DND-41 (cell line): ENCODE measurements at regions not wholly inside any gene's neighbourhood (a gene's known extent, or its start where the extent isn't known, plus 50 kb on each side); places are given as distances from the start of the nearest gene placed in this dataset.
"Not testable (repeated sequence)": the region's sequence is repeated elsewhere in the genome, so short reads cannot be mapped to it uniquely, and the experiment has no call there.

Experiments used
- ATAC-seq: fragments of 200-7000 bp; cut with Tn5 transposase; 3 replicates; pipeline ENCODE4 v1.9.1; 2021; ENCODE audit warnings: low read depth; ENCODE audit not compliant: insufficient read depth
- DNase-seq: peaks from one replicate; pipeline ENCODE4 v3.0.0-alpha.2; 2020
- H2AFZ ChIP-seq: 2 replicates; pipeline ENCODE4 v1.6.0; 2012; ENCODE audit warnings: low read depth, low read length
- H3K27ac ChIP-seq: 2 replicates; pipeline ENCODE4 v1.5.1; 2012; ENCODE audit warnings: low read length, inconsistent platforms
- H3K27me3 ChIP-seq: fragments of 200-600 bp; sonication (generic); 2 replicates; pipeline ENCODE4 v1.6.0; 2012; ENCODE audit warnings: low read length, mild to moderate bottlenecking, inconsistent platforms; ENCODE audit not compliant: insufficient read depth, poor library complexity
- H3K36me3 ChIP-seq: 2 replicates; pipeline ENCODE4 v1.5.1; 2012; ENCODE audit warnings: low read length, inconsistent platforms; ENCODE audit not compliant: insufficient read depth
- H3K4me1 ChIP-seq: 2 replicates; pipeline ENCODE4 v1.5.1; 2012; ENCODE audit warnings: mild to moderate bottlenecking, low read length; ENCODE audit not compliant: insufficient read depth
- H3K4me2 ChIP-seq: 2 replicates; pipeline ENCODE4 v1.6.0; 2012; ENCODE audit warnings: mild to moderate bottlenecking, moderate library complexity, low read length, inconsistent platforms; ENCODE audit not compliant: insufficient read depth
- H3K4me3 ChIP-seq, 2 experiments: fragments of 200-600 bp in 1 of 2; shearing (Covaris generic) in 1 of 2; 2 replicates each; pipeline ENCODE4 v1.5.1; 2012 to 2016; ENCODE audit warnings: inconsistent platforms in 2 of 2, low read length in 2 of 2, mild to moderate bottlenecking in 2 of 2, low read depth in 1 of 2, moderate library complexity in 1 of 2
- H3K79me2 ChIP-seq: 2 replicates; pipeline ENCODE4 v1.6.0; 2012; ENCODE audit warnings: low read length, inconsistent platforms; ENCODE audit not compliant: insufficient read depth
- H3K9ac ChIP-seq: 2 replicates; pipeline ENCODE4 v1.6.0; 2012; ENCODE audit warnings: low read depth, mild to moderate bottlenecking, inconsistent platforms, low read length, moderate library complexity
- H3K9me3 ChIP-seq: 2 replicates; pipeline ENCODE4 v1.5.1; 2012; ENCODE audit warnings: low read length, moderate library complexity, mild to moderate bottlenecking, inconsistent platforms; ENCODE audit not compliant: insufficient read depth, severe bottlenecking
- H4K20me1 ChIP-seq: 2 replicates; pipeline ENCODE4 v1.6.0; 2012; ENCODE audit warnings: low read length; ENCODE audit not compliant: insufficient read depth
- EZH2 ChIP-seq: IDR thresholded peaks from 3 replicates; pipeline ENCODE4 v1.6.1; 2012; ENCODE audit warnings: borderline replicate concordance, low read depth, mild to moderate bottlenecking, moderate library complexity, low read length, inconsistent platforms; ENCODE audit not compliant: severe bottlenecking
- TF ChIP-seq, protein P1 (sequence below): IDR thresholded peaks from 2 replicates; pipeline ENCODE4 v1.5.1; 2012; ENCODE audit warnings: borderline replicate concordance, low read length, moderate library complexity, mild to moderate bottlenecking; ENCODE audit not compliant: poor library complexity, severe bottlenecking; ENCODE audit errors: extremely low read depth

DNA sequence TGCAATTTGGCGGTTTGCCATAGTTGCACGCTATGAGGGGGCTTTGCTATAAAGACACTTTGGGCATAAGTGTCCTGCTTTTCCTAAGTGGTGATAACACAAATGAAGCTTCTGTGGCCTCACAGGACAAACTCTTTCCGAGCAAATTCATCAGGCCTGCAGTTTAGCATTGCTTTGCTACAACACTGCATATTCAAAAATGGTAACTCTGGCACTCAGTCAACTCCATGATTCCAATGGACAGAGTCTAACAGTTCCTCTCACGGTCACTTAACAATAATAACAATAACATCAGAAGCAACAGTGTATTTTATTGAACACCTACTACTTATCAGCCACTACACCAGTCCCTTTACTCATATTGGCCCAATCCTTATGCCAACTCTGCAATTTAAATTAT, 222.5 kb downstream of the FRK start:
- Histone ChIP-seq H2AFZ (no peak overlapping the region), H3K27ac (no peak overlapping the region), H3K9me3 (no peaks in the 10 kb centered on the region), H3K9ac (no peak overlapping the region), H3K36me3 (no peaks in the 10 kb centered on the region), H3K4me3 (no peak overlapping the region), H3K79me2 (no peaks in the 10 kb centered on the region), H3K4me1 (no peaks in the 10 kb centered on the region), H4K20me1 (no peaks in the 10 kb centered on the region), H3K4me2 (no peak overlapping the region), H3K27me3 (no peaks in the 10 kb centered on the region)
- DNase-seq (no peak), ATAC-seq (no peak)
- TF ChIP-seq, protein P1, sequence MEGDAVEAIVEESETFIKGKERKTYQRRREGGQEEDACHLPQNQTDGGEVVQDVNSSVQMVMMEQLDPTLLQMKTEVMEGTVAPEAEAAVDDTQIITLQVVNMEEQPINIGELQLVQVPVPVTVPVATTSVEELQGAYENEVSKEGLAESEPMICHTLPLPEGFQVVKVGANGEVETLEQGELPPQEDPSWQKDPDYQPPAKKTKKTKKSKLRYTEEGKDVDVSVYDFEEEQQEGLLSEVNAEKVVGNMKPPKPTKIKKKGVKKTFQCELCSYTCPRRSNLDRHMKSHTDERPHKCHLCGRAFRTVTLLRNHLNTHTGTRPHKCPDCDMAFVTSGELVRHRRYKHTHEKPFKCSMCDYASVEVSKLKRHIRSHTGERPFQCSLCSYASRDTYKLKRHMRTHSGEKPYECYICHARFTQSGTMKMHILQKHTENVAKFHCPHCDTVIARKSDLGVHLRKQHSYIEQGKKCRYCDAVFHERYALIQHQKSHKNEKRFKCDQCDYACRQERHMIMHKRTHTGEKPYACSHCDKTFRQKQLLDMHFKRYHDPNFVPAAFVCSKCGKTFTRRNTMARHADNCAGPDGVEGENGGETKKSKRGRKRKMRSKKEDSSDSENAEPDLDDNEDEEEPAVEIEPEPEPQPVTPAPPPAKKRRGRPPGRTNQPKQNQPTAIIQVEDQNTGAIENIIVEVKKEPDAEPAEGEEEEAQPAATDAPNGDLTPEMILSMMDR: no peak
- TF ChIP-seq EZH2: no peak

DNA sequence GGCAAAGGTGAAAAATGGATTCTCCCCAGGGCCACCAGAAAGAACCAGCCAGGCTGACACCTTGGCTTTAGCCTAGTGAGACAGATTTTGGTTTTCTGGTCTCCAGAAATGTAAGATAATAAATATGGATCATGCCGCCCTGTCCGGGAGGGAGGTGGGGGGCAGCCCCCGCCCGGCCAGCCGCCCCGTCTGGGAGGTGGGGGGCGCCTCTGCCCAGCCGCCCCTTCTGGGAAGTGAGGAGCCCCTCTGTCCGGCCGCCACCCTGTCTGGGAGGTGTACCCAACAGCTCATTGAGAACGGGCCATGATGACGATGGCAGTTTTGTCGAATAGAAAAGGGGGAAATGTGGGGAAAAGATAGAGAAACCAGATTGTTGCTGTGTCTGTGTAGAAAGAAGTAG, 224.3 kb downstream of the FRK start:
- not testable (repeated sequence) for H3K4me2 ChIP-seq, DNase-seq, H3K27ac ChIP-seq, H3K4me3 ChIP-seq, H2AFZ ChIP-seq, H3K27me3 ChIP-seq, H3K4me1 ChIP-seq, H4K20me1 ChIP-seq, H3K36me3 ChIP-seq, H3K9me3 ChIP-seq, H3K79me2 ChIP-seq, H3K9ac ChIP-seq, ATAC-seq

DNA sequence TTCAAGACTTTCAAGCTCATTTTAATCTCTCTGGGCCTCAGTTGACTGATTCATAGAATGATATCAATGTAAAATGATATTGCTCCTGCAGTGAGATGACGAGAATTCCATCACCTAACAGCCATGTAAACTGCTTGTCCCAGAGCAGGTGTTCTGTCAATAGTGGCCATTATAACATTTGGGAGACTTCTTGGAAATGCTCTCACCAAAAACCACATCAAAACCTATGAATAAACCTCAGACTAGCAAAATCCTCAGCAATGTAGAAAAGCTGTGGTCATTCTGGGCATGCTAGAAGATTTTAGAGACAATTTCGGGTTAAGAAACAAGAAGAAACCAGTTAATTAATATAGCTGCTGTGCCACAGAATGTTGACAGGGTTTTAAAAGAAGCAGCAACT, 225.4 kb downstream of the FRK start:
- ATAC-seq (no peak), DNase-seq (no peak)
- H3K27ac ChIP-seq: no peak overlapping the region
- no peak overlapping the region for H3K9ac ChIP-seq
- no peaks in the 10 kb centered on the region for H4K20me1 ChIP-seq
- H3K36me3 ChIP-seq: no peaks in the 10 kb centered on the region
- no peak for TF ChIP-seq EZH2
- TF ChIP-seq, protein P1: no peak
- no peaks in the 10 kb centered on the region for H3K27me3 ChIP-seq
- no peak overlapping the region for H3K4me3 ChIP-seq
- H3K9me3 ChIP-seq: no peaks in the 10 kb centered on the region
- no peaks in the 10 kb centered on the region for H3K4me1 ChIP-seq
- H3K79me2 ChIP-seq: no peaks in the 10 kb centered on the region
- H3K4me2 ChIP-seq: no peak overlapping the region
- H2AFZ ChIP-seq: no peak overlapping the region

DNA sequence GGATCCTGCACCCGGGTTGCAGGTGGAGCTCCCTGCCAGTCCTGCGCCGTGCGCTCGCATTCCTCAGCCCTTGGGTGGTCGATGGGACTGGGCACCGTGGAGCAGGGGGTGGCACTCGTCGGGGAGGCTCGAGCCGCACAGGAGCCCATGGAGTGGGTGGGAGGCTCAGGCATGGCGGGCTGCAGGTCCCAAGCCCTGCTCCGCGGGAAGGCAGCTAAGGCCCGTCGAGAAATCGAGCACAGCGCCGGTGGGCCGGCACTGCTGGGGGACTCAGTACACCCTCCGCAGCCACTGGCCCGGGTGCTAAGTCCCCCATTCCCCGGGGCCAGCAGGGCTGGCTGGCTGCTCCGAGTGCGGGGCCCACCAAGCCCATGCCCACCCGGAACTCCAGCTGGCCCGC, 226.1 kb downstream of the FRK start:
- not testable (repeated sequence) for DNase-seq, H3K36me3 ChIP-seq, H3K9ac ChIP-seq, H3K79me2 ChIP-seq, ATAC-seq, H3K9me3 ChIP-seq, H3K4me3 ChIP-seq, H3K27ac ChIP-seq, H3K4me2 ChIP-seq, H3K4me1 ChIP-seq, H2AFZ ChIP-seq, H3K27me3 ChIP-seq, H4K20me1 ChIP-seq

DNA sequence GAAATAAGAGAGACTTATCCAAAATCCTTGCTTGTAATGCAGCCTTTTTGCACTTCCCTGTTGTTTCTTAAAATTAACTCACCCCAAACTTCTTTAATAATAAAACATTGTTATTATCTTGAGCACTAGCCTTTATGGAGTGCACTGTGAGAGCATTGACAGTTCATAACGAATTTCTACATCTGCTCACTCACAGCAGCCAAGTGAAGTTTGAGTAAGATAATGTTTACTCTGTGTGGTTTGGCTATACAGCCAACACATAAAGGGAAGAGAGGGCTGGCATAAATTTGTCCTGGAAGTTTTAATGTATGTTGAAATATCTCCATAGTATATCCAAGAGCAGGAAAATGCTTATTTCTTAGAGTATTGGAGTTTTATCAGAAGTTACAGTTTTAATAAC, 227.9 kb downstream of the FRK start:
- ATAC-seq (no peak), DNase-seq (no peak)
- Histone ChIP-seq H3K79me2 (no peaks in the 10 kb centered on the region), H3K4me2 (no peak overlapping the region), H3K27me3 (no peaks in the 10 kb centered on the region), H3K4me3 (no peak overlapping the region), H4K20me1 (no peaks in the 10 kb centered on the region), H3K36me3 (no peaks in the 10 kb centered on the region), H3K9ac (no peak overlapping the region), H3K9me3 (no peaks in the 10 kb centered on the region), H3K27ac (no peak overlapping the region), H2AFZ (no peak overlapping the region), H3K4me1 (no peaks in the 10 kb centered on the region)
- TF ChIP-seq, protein P1: no peak
- TF ChIP-seq EZH2: no peak
